ENCODE measurements at regions not wholly inside any gene's neighbourhood (a gene's known extent, or its start where the extent isn't known, plus 50 kb on each side); places are given as distances from the start of the nearest gene placed in this dataset.

- no peak for TF ChIP-seq GATA2 (IDR thresholded peaks at IDR 0.05; ENCODE audit: low read depth, low read length)
- TF ChIP-seq GATA3 (IDR thresholded peaks at IDR 0.05; ENCODE audit: low read depth, low read length) = no peak
These were observed 242.9 kb downstream of the PTEN start for GRCh38 chr10:88106366-88106765.

Measured in SH-SY5Y (cell line).